Breast epithelium (tissue), 3 donors: ENCODE measurements at regions not wholly inside any gene's neighbourhood (a gene's known extent, or its start where the extent isn't known, plus 50 kb on each side); places are given as distances from the start of the nearest gene placed in this dataset.

Source experiments
- CTCF ChIP-seq, 3 donors: fragments of 450-650 bp; IDR thresholded peaks; one replicate each; pipeline ENCODE4 v1.5.1; 2016 to 2017; ENCODE audit warnings: antibody characterized with exemption in 3 of 3, mild to moderate bottlenecking in 3 of 3, moderate library complexity in 3 of 3
- POLR2AphosphoS5 ChIP-seq, 3 donors: sonication (generic); formaldehyde crosslinking; IDR thresholded peaks; one replicate each; pipeline ENCODE4 v1.6.1; 2017; ENCODE audit warnings: antibody characterized with exemption in 3 of 3

GRCh38 chr11:128392259-128392658 lies 195.1 kb downstream of the ETS1 start:
- no peak for TF ChIP-seq CTCF (IDR thresholded peaks at IDR 0.05)
- no peak for TF ChIP-seq POLR2AphosphoS5 (IDR thresholded peaks at IDR 0.05)
